ENCODE measurements at regions not wholly inside any gene's neighbourhood (a gene's known extent, or its start where the extent isn't known, plus 50 kb on each side); places are given as distances from the start of the nearest gene placed in this dataset.

DNA sequence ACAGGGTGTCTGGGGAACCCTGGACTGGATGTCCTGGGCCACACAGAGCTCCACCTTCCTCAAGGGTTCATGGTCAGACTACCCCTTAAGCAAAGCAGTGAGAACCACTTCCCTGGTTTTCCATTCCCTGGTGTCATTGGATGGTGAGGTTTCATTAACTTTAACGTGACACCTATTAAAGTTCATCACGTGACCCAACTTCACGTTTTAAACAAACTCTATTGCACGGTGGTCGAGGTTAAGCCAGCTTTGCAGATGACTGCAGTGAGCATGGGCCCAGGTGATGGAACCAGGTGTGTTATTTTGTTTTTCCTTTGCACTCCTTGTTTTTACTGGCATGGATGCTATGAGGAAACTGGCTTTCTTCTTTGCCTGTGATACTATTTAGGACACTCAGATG lies 385.7 kb upstream of the IRX1 start:
- Histone ChIP-seq H3K36me3 (no peaks in the 10 kb centered on the region), H3K4me3 (no peak overlapping the region), H3K27ac (no peak overlapping the region), H3K9me3 (no peaks in the 10 kb centered on the region), H3K4me1 (no peaks in the 10 kb centered on the region), H3K27me3 (no peaks in the 10 kb centered on the region)
- DNase-seq = no peak
- TF ChIP-seq, protein P1, sequence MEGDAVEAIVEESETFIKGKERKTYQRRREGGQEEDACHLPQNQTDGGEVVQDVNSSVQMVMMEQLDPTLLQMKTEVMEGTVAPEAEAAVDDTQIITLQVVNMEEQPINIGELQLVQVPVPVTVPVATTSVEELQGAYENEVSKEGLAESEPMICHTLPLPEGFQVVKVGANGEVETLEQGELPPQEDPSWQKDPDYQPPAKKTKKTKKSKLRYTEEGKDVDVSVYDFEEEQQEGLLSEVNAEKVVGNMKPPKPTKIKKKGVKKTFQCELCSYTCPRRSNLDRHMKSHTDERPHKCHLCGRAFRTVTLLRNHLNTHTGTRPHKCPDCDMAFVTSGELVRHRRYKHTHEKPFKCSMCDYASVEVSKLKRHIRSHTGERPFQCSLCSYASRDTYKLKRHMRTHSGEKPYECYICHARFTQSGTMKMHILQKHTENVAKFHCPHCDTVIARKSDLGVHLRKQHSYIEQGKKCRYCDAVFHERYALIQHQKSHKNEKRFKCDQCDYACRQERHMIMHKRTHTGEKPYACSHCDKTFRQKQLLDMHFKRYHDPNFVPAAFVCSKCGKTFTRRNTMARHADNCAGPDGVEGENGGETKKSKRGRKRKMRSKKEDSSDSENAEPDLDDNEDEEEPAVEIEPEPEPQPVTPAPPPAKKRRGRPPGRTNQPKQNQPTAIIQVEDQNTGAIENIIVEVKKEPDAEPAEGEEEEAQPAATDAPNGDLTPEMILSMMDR (IDR thresholded peaks at IDR 0.05) = no peak
- TF ChIP-seq POLR2A (IDR thresholded peaks at IDR 0.05) = no peak
- intact Hi-C loops (cut with DNase I; ENCODE audit: low total_unique reads) = no loop called here

DNA sequence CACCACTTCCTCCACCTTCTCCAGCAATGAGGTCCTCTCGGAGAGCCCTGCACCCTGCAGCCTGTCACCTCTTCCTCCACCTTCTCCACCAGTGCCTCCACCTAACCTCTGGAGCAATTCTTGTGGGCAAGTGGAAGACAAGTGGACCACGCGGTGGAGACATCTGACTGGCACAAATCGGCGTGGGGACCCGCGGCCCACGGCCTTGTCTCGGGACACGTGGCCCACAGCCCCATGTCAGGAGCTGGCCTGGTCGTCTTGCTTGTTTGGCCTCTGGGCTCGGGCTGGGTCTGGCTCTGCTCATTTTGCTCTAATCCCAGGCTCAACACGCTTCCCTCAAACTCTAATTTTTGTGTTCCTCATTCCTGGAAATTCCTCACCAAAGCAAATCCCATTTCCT lies 393.1 kb upstream of the IRX1 start:
- Histone ChIP-seq H3K9me3 (no peaks in the 10 kb centered on the region), H3K36me3 (no peaks in the 10 kb centered on the region), H3K4me1 (no peaks in the 10 kb centered on the region), H3K27ac (no peak overlapping the region), H3K27me3 (peaks cover 0 to 6% of the 10 kb centered on the region in 2 donors), H3K4me3 (no peak overlapping the region)
- intact Hi-C loops (cut with DNase I; ENCODE audit: low total_unique reads) = no loop called here
- TF ChIP-seq, protein P1 (IDR thresholded peaks at IDR 0.05) = no peak
- TF ChIP-seq POLR2A (IDR thresholded peaks at IDR 0.05) = no peak
- DNase-seq = no peak

DNA sequence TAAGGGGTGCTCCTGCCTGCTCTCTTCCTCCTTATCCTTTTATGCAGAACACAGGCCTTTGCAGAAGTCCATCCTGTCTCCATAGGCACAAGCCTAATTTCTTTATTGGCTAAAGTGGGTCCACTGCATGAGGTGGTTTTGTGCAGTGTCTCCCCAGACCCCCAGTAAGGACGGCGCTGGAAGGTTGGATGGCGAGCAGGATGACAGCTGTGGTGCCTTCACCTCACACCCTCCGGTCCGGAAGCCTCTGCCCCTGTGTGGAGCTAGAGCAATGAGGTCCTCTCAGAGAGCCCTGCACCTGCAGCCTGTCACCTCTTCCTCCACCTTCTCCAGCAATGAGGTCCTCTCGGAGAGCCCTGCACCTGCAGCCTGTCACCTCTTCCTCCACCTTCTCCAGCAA lies 393.7 kb upstream of the IRX1 start:
- Histone ChIP-seq H3K27me3 (peaks cover 0 to 10% of the 10 kb centered on the region in 2 donors), H3K9me3 (no peaks in the 10 kb centered on the region), H3K36me3 (no peaks in the 10 kb centered on the region), H3K4me1 (no peaks in the 10 kb centered on the region), H3K4me3 (no peak overlapping the region), H3K27ac (no peak overlapping the region)
- intact Hi-C loops (cut with DNase I; ENCODE audit: low total_unique reads) = no loop called here
- TF ChIP-seq, protein P1 (IDR thresholded peaks at IDR 0.05) = no peak
- TF ChIP-seq POLR2A (IDR thresholded peaks at IDR 0.05) = no peak
- DNase-seq = no peak

DNA sequence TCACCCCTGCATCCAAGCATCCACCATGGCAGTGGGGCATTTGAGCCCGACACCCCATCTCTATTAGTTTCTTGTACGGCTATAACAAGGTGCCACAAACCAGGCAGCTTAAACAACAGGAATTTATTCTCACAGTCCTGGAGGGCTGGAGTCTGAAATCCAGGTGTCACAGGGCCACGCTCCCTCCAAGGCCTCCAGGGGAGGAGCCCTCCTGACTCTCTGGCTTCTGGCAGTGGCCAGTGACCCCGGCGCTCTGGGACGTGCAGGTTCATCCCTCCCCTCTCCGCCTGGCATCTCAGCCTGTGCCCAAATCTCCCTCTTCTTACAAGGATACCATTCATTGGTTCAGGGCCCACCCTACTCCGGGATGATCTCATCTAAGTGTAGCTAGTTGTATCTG lies 394.5 kb upstream of the IRX1 start:
- Histone ChIP-seq H3K4me3 (no peak overlapping the region), H3K4me1 (no peaks in the 10 kb centered on the region), H3K27me3 (peaks cover 0 to 10% of the 10 kb centered on the region in 2 donors), H3K36me3 (no peaks in the 10 kb centered on the region), H3K9me3 (no peaks in the 10 kb centered on the region), H3K27ac (no peak overlapping the region)
- TF ChIP-seq, protein P1 (IDR thresholded peaks at IDR 0.05) = no peak
- no peak for TF ChIP-seq POLR2A (IDR thresholded peaks at IDR 0.05)
- no peak for DNase-seq
- intact Hi-C loops (cut with DNase I; ENCODE audit: low total_unique reads) = no loop called here

DNA sequence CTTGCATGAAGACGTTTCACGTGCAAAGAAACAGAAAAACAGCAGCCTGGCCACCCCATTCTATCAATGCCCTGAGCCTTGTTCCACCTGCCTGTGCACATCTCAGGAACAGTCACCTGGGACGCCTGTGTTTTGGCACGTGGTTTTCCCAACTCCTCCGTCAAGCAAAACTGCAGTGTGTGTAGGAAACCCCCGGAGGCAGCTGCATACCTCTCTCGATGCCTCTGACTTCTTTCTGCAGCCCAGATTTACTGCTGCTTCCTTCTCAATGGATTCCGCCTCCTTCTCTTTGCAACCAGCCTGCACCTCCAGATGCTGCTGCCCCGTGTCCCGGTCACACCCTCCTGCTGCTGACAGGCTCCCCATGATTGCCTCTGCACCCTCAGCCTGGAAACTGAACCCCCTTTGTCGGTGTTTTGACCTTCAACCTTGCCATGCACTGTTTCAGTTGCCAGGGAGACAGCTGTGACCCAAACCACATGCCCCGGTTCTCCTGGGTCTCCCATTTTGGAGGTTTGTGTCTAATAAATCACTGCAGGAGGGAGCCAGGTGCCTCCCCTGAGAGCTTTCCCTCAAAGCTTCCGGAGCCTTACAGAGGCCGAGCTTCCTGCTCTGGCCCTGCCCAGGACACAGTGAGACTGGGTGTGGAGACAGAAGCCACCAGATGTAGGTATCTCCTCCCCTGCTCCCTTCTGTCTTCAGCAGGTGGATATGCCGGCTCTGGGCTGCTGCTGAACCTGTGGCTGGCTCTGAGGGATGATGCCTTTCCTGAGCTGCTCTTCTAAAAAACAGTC lies 395.5 kb upstream of the IRX1 start:
- intact Hi-C loops (cut with DNase I; ENCODE audit: low total_unique reads) = no loop called here
- Histone ChIP-seq H3K4me1 (no peaks in the 10 kb centered on the region), H3K27me3 (peaks cover 0 to 10% of the 10 kb centered on the region in 2 donors), H3K4me3 (no peak overlapping the region), H3K36me3 (no peaks in the 10 kb centered on the region), H3K9me3 (no peaks in the 10 kb centered on the region), H3K27ac (no peak overlapping the region)
- TF ChIP-seq, protein P1 (IDR thresholded peaks at IDR 0.05) = no peak
- no peak for TF ChIP-seq POLR2A (IDR thresholded peaks at IDR 0.05)
- no peak for DNase-seq
